ENCODE measurements at regions not wholly inside any gene's neighbourhood (a gene's known extent, or its start where the extent isn't known, plus 50 kb on each side); places are given as distances from the start of the nearest gene placed in this dataset.
"Not testable (repeated sequence)": the region's sequence is repeated elsewhere in the genome, so short reads cannot be mapped to it uniquely, and the experiment has no call there.

- no peak for DNase-seq
Observed at GRCh38 chr2:67318031-67318430, 79.1 kb upstream of the ETAA1 start.

GRCh38 chr2:67318563-67318962, 78.6 kb upstream of the ETAA1 start:
- no peak for DNase-seq

DNA sequence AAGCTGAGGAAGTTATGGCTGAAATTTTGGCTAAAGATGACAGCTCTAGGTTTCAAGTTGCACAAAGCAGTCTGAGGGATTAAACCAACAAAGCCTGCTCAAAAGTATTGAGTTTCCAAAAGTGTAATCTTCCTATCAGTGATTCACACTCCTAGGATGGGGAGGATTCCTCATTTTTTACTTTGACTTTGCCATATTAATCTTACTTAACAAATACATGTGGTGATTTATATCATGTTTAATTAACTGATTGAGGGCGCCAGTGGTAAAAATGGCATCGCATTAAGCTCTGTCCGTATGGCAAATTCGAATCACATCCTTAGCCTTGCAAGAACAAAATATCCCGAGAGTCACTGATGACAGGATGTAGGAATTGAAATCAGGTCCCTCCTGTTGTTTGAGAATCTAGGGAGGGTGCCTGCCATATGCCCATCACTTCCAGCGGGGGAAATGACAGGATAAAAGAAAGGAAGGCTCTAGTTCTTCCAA, 78.1 kb upstream of the ETAA1 start:
- no peak for DNase-seq

GRCh38 chr2:67320861-67321587, 76.1 kb upstream of the ETAA1 start:
- DNase-seq = no peak

DNA sequence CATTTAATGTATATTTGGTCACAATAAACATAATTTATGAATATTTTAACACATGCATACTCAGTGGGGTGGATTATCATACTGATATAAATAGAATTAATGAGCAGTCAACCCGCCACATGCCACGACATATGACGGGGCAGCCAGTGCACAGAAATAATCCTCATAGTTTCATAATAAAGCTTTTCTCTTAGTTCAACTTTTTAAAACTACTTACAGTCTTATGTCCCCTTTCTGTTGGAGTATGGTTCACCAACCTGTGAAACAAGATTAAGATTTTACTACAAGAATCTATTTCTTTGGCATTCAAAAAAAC, 75.6 kb upstream of the ETAA1 start:
- DNase-seq = no peak

GRCh38 chr2:67322353-67323001, 74.7 kb upstream of the ETAA1 start:
- no peak for DNase-seq

DNA sequence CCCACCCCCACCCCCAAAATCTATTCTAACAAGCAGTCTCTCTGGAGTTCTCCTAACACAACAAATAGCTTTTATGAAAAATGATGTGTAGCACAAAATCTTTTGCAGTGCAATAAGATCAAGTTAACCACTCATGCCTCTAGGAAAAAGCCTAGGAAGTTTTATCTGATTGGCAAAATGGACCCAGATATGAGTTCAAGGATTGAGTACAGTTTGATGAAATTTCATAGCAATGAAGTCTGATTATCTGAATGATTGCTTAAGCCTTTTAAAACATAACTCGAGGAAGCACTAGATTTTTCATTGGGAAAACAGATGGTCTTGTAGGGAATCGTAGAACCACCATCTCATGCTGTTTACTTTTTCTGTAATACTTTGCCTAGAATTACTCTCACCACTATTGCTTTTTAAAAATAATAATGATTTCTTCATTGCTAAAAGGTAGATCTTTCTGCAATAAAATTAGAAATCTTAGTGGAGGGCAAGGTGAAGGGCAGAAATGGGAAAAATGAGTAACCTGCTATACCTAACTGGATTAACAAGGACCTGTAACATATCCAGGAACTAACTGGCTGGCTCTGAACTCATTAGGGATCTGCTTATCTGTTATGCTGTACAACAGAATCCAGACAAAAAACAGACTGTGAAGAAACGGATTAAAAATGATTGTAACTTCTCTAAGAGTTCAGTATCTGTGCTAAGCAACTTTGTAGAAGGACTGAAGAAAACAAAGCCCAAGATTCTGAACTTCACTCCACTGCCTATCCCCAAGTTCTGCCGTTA, 73.7 kb upstream of the ETAA1 start:
- no peak for DNase-seq

DNA sequence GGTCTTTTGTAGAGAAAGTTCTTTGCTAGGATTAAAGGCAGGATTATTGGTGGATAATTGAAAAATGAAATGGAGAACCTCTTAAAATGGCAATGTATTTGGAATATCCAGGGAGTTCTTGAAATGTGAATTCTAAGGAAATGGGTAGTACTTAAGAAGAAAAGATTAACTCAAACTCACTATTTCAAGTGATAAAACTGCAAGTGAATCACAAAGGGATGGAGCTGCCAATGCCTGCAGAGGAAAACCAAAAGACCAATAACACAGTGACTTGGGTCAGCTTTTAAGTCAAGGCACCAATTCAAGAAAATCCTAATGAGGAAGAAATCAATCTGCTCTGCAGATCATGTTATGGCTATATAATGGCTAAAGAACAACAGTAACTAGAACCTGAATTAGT, 67.6 kb upstream of the ETAA1 start:
- no peak for DNase-seq

DNA sequence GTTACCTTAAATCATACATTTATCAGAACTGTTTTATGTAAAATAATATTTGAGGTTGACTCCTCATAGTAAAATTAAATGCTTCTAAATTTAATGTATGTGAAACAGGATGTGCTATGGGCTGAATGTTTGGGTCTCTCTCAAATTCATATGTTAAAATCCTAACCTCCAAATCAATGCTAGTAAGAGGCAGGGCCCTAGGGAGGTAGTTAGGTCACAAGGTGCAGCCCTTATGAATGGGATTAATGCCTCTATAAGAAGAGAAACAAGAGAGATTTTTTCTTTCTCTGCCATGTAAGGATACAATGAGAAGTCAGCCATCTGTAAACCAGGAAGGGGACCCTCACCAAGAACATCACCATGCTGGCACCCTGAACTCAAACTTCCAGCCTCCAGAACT, 67.2 kb upstream of the ETAA1 start:
- DNase-seq = no peak

GRCh38 chr2:67331419-67332086, 65.6 kb upstream of the ETAA1 start:
- DNase-seq = not testable (repeated sequence)

GRCh38 chr2:67337903-67338302, 59.2 kb upstream of the ETAA1 start:
- no peak for DNase-seq

GRCh38 chr2:67338601-67339233, 58.4 kb upstream of the ETAA1 start:
- no peak for DNase-seq

- no peak for DNase-seq
Observed at GRCh38 chr2:67339234-67339885, 57.8 kb upstream of the ETAA1 start.

DNA sequence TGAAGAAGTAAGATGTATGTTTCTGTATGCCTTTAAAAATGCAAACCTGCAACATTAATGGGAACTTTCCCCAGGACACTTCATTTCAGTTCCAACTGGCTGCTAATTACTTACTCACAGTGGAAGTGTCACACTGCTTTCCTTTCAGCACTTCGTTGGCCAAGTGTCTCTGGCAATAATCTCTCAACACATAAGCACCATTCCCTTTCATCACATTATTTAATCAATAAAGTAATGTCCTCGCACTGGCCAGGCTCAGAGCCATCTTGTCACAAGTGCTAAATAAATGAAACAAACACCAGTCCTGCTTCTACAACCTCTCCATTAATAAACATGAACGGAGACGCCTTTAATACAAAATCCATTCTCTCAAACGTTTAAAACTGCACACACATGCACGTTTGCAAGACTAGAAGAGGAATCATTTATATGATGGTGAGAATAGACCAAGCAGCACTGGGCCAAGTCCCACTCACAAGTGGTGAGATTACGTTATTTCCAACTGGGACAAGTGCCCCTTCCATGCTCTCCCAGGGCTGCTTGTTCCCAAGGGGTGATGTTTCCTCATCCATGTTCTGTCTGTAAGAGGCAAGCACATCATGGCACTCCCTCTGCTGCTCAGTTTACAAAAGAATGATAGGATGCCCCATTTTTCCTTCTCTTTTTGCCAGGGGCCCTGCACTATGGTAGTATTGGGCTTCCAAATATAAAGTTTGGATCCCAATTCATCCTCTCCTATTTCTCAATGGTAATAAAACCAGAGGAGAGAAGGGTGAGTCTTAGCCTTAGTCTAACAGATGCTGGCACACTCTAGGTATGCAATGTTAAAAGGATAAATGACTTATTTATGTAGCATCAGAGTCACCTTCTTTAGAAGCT, 56.8 kb upstream of the ETAA1 start:
- DNase-seq = no peak

DNA sequence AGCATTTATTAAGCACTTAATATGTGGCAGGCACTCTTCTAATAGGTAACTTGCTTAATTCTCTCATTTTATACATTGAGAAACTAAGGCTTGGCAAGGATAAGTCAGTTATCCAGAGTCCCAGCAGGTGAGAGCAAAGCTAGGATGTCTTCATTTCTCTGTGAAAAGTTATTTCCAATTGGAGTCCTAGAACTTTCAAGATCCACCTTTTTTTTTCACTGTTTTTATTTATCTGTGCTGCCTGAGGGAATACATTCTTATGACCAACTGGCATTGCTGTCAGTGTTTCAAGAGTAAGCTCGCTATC, 56.2 kb upstream of the ETAA1 start:
- DNase-seq = no peak

DNA sequence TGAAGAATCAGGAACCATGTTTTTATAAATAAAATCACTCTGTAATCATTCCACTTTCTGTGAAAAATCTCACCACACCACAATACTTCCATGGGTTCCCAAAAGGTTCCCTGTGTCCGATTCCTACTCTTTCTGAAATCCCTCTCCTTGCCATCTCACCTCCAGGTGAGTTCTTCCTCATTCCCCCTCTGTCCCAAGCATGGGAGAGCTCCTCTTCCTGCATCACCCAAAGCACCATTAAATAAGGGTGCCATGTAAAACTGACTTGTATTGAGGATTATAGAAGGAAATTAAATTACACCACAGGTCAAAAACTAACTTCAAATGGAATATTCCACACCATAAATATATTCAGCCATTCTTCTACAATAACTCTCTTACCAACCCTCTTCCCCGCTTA, 55.8 kb upstream of the ETAA1 start:
- DNase-seq = no peak

GRCh38 chr2:67342394-67342793, 54.7 kb upstream of the ETAA1 start:
- no peak for DNase-seq

DNA sequence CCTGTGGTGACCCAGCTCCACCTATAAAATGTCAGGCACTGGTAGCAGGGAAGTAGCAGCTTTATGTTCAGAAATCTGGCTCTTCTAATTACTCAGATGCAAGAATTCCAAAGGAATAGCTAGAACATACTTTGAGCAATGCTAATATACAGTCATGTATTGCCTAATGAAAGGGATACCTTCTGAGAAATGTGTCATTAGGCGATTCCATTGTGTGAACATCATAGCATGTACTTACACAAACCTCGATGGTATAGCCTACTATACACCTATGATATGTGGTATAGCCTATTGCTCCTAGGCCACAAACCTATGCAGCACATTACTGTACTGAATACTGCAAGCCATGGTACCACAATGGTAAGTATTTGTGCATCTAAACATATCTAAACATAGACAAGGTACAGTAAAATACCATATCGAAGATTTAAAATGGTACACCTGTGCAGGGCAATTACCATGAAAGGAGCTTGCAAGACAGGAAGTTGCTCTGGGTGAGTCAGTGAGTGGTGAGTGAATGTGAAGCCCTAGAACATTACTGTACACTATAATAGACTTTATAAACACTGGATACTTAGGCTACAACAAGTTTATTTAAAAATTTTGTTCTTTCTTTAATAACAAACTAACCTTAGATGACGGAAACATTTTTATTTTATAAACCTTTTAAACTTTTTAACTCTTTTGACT, 50.3 kb upstream of the ETAA1 start:
- DNase-seq = no peak
